ENCODE measurements at regions not wholly inside any gene's neighbourhood (a gene's known extent, or its start where the extent isn't known, plus 50 kb on each side); places are given as distances from the start of the nearest gene placed in this dataset.

GRCh38 chr5:68161156-68161555 is 54.4 kb upstream of the PIK3R1 start:
- Mint-ChIP-seq H3K27me3 (ENCODE audit: low read depth) (peaks cover 5% of the 10 kb centered on the region), H3K36me3 (ENCODE audit: low read depth) (no peaks in the 10 kb centered on the region), H3K9me3 (no peaks in the 10 kb centered on the region), H3K4me3 (no peak overlapping the region), H3K27ac (no peak overlapping the region), H3K4me1 (ENCODE audit: low read depth) (no peaks in the 10 kb centered on the region)
- DNase-seq (ENCODE audit: low spot score), result no peak

DNA sequence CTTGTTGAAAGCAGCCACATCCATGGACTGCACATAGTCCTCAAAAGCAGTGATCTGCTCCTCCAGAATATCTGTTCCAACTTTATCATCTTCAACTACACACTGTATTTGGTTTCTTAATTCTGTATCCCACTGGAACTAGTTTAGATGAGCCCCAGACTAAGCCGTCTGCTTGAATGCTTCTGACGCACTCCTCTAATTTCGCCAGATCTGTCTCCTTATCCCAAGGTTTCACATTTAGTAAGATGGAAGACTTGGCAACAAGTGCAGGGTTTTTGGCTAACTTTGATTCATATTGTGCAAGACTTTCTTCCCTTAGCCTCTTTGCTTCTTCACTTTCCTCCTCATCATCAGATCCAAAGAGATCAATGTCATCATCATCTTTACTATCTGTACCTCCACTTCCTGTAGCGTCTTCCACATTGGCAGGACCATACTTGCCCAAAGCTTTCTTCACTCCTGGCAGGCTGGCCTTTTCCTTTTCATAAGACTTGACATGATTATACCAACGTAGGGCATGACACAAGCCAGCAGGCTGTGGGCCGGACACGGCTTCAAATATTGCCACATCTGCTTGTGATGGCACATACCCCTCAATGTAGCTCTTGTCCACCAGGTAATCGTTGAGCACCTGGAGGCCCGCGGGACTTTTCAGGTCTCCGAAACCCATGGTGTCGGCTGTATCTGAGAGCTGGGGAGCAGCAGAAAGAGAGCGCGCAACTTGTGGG is 56.2 kb upstream of the PIK3R1 start:
- no peaks in the 10 kb centered on the region for H3K4me1 Mint-ChIP-seq (ENCODE audit: low read depth)
- no peak overlapping the region for H3K27ac Mint-ChIP-seq

GRCh38 chr5:68155940-68156339 is 59.6 kb upstream of the PIK3R1 start:
- no peak for DNase-seq (ENCODE audit: low spot score)
- H3K4me3 Mint-ChIP-seq, result no peak overlapping the region
- no peak overlapping the region for H3K27ac Mint-ChIP-seq
- H3K4me1 Mint-ChIP-seq (ENCODE audit: low read depth), result no peaks in the 10 kb centered on the region
- H3K36me3 Mint-ChIP-seq (ENCODE audit: low read depth), result no peaks in the 10 kb centered on the region
- peaks cover under 1% of the 10 kb centered on the region for H3K27me3 Mint-ChIP-seq (ENCODE audit: low read depth)
- no peaks in the 10 kb centered on the region for H3K9me3 Mint-ChIP-seq

More for the DNA sequence above, 56.2 kb upstream of the PIK3R1 start:
- Mint-ChIP-seq H3K9me3 (no peaks in the 10 kb centered on the region), H3K27me3 (ENCODE audit: low read depth) (peaks cover 5% of the 10 kb centered on the region), H3K4me3 (no peak overlapping the region), H3K36me3 (ENCODE audit: low read depth) (no peaks in the 10 kb centered on the region)
- no peak for DNase-seq (ENCODE audit: low spot score)

DNA sequence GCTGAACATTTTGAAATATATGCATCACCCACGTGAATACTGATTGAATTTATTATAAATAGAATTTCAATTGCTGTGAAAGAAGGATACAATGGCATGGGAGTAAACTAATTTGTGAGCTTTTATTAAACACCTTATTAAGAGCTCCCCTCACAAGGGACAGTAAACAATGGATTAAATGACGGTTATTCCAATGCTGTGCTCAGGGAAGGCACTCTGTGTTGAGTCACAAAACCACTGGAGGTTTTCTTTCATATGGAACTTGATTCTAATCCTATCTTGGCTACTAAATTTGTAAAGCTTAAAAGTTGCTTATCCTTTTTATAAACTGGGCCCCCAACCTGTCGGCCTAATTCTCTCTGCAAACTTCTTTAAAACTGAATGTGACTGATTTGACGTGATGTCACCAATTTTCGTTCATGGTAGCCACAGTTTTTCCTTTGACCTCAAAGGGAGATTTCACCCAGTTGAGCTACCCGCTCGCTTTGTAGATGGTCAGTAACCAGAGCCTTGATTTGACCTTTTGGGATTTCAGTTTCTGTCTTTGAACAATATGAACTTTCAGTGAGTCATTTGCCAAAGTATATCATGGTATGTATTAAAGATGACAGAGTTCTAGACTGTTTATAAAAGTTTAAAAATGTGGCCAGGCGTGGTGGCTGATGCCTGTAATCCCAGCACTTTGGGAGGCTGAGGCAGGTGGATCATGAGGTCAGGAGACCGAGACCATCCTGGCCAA is 61.3 kb upstream of the PIK3R1 start:
- H3K27me3 Mint-ChIP-seq (ENCODE audit: low read depth), result no peaks in the 10 kb centered on the region
- no peaks in the 10 kb centered on the region for H3K36me3 Mint-ChIP-seq (ENCODE audit: low read depth)
- no peak for DNase-seq (ENCODE audit: low spot score)
- H3K9me3 Mint-ChIP-seq, result no peaks in the 10 kb centered on the region
- H3K4me3 Mint-ChIP-seq, result no peak overlapping the region
- H3K27ac Mint-ChIP-seq, result no peak overlapping the region
- H3K4me1 Mint-ChIP-seq (ENCODE audit: low read depth), result no peaks in the 10 kb centered on the region

DNA sequence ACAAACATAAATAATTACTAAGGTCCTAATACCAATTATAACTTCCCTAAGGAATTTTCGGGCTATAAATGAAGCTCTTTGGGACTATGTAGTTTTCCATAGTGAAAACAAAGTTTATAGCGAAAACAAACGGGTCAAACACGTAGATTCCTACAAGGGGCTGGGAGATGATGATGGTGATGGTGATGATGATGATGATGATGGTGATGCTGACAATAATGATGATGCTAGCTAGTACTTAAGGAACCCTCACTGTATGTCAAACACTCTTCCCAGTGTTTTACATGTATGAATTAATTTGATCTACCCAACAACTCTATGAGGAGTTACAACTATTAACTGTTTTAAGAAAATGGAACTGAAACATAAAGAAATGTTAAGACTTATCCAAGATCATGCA is 63.7 kb upstream of the PIK3R1 start:
- H3K9me3 Mint-ChIP-seq, result no peaks in the 10 kb centered on the region
- no peak overlapping the region for H3K27ac Mint-ChIP-seq
- no peaks in the 10 kb centered on the region for H3K4me1 Mint-ChIP-seq (ENCODE audit: low read depth)
- no peaks in the 10 kb centered on the region for H3K27me3 Mint-ChIP-seq (ENCODE audit: low read depth)
- no peak for DNase-seq (ENCODE audit: low spot score)
- no peaks in the 10 kb centered on the region for H3K36me3 Mint-ChIP-seq (ENCODE audit: low read depth)
- H3K4me3 Mint-ChIP-seq, result no peak overlapping the region

DNA sequence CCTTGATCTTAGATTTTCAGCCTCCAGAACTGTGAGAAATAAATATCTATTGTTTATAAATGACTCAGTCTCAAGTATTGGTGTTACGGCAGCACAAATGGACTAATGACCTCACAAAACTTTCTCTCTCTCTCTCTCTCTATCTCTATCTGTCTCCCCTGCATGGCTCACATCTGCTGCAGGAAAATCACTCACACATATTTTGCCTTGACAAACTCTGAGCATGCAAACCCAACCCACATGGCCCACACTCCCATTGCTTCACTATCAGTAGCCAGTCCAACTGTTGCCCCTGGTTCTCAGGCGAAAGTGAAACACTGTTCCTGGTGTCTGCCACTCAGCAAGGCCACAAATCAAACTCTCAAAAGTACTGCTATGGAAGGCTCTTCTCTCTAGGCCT is 66.4 kb upstream of the PIK3R1 start:
- no peaks in the 10 kb centered on the region for H3K27me3 Mint-ChIP-seq (ENCODE audit: low read depth)

DNA sequence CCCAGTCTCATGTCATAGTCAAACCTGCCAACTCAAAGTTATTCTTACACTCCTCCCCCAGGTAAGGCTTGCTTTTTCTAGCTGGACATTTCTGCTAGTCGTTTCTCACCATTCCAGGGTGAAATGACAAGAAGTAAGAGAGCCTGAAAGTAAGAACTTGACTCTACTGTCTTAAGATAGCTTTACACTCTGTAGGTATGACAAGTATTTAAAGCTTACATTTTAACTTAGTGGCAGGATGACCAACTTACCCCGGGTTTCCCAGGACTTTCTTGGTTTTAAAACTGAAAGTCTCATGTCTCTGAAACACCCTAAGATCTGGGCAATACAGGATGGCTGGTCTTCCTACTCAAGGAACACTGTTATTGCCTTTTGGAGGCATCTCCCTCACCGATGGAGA is 67.5 kb upstream of the PIK3R1 start:
- no peaks in the 10 kb centered on the region for H3K27me3 Mint-ChIP-seq (ENCODE audit: low read depth)
- H3K36me3 Mint-ChIP-seq (ENCODE audit: low read depth), result no peaks in the 10 kb centered on the region
- no peak overlapping the region for H3K27ac Mint-ChIP-seq
- no peak overlapping the region for H3K4me3 Mint-ChIP-seq
- H3K4me1 Mint-ChIP-seq (ENCODE audit: low read depth), result no peaks in the 10 kb centered on the region
- DNase-seq (ENCODE audit: low spot score), result no peak
- peaks cover 9% of the 10 kb centered on the region for H3K9me3 Mint-ChIP-seq

More for the DNA sequence above, 66.4 kb upstream of the PIK3R1 start:
- no peaks in the 10 kb centered on the region for H3K36me3 Mint-ChIP-seq (ENCODE audit: low read depth)
- no peak overlapping the region for H3K27ac Mint-ChIP-seq
- peaks cover 7% of the 10 kb centered on the region for H3K9me3 Mint-ChIP-seq
- no peaks in the 10 kb centered on the region for H3K4me1 Mint-ChIP-seq (ENCODE audit: low read depth)
- no peak for DNase-seq (ENCODE audit: low spot score)
- H3K4me3 Mint-ChIP-seq, result no peak overlapping the region

GRCh38 chr5:68147659-68148058 is 67.9 kb upstream of the PIK3R1 start:
- Mint-ChIP-seq H3K4me3 (no peak overlapping the region), H3K27ac (no peak overlapping the region), H3K36me3 (ENCODE audit: low read depth) (no peaks in the 10 kb centered on the region), H3K9me3 (peaks cover 14% of the 10 kb centered on the region), H3K4me1 (ENCODE audit: low read depth) (no peaks in the 10 kb centered on the region), H3K27me3 (ENCODE audit: low read depth) (no peaks in the 10 kb centered on the region)
- no peak for DNase-seq (ENCODE audit: low spot score)

- Mint-ChIP-seq H3K36me3 (ENCODE audit: low read depth) (no peaks in the 10 kb centered on the region), H3K27me3 (ENCODE audit: low read depth) (no peaks in the 10 kb centered on the region), H3K27ac (no peak overlapping the region), H3K9me3 (peaks cover 16% of the 10 kb centered on the region), H3K4me1 (ENCODE audit: low read depth) (peaks cover 3% of the 10 kb centered on the region), H3K4me3 (no peak overlapping the region)
- DNase-seq (ENCODE audit: low spot score), result no peak
Observed at GRCh38 chr5:68141494-68141893, 74.1 kb upstream of the PIK3R1 start.

DNA sequence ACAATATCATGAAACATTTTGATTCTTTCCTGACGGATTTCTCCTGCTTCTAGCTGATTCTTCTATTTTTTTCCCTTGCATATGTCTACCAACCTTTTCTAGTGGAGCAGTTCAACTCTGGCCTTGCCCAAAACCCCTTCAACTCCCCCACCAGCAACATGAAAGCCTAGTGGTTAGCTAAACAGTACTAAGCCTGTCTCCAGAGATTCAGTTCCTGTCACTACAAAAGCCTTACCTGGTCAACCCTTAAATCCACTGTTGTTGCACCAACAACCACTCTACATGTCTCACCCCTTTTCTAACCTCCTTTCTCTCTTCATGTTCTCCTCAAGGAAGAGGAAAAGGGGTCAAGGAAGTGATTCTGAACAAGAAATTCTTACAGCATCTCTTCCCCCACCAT is 74.8 kb upstream of the PIK3R1 start:
- Mint-ChIP-seq H3K4me1 (ENCODE audit: low read depth) (peaks cover 3% of the 10 kb centered on the region), H3K36me3 (ENCODE audit: low read depth) (no peaks in the 10 kb centered on the region), H3K27ac (no peak overlapping the region), H3K27me3 (ENCODE audit: low read depth) (no peaks in the 10 kb centered on the region), H3K9me3 (peaks cover 16% of the 10 kb centered on the region), H3K4me3 (no peak overlapping the region)
- DNase-seq (ENCODE audit: low spot score), result no peak

DNA sequence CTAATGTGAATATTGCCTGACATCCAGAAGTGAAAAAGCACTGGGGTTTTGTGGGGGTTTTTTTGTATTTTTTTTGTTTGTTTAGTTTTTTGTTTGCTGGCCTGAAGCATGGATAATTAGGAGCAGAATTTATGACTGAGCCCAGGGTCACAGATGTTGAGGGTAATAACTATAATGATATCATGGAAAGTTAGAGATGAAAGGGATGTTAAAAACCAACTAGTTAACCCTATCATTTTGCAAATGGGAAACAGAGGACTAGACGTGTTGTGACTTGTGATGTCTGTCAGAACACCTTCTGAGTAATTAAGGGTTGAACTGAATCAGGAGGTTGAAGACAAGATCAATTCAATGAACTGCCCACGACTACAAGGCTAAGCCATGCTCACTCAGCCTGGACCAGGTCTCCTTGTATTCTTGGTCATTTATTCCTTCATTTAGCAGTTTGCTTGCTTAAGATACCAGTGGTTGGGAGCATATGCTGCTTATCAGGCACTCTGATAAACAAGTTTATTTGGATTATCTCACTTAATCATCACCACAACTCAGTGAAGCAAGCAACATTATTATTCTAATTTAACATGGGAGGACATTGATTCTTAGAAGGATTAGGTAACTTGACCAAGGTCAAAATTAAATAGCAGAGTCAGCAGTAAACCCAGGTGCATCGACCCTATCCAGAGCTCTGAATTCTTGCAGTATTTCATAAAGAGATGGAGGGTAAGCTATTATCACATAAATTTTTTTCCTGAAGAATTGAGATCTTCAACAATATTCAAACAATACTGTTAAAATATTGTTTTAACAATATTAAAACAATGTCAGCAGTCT is 75.7 kb upstream of the PIK3R1 start:
- peaks cover 15% of the 10 kb centered on the region for H3K9me3 Mint-ChIP-seq
- H3K27me3 Mint-ChIP-seq (ENCODE audit: low read depth), result peaks cover 5% of the 10 kb centered on the region
- no peaks in the 10 kb centered on the region for H3K36me3 Mint-ChIP-seq (ENCODE audit: low read depth)
- H3K27ac Mint-ChIP-seq, result no peak overlapping the region
- no peak overlapping the region for H3K4me3 Mint-ChIP-seq
- no peak for DNase-seq (ENCODE audit: low spot score)
- peaks cover 3% of the 10 kb centered on the region for H3K4me1 Mint-ChIP-seq (ENCODE audit: low read depth)

- H3K27ac Mint-ChIP-seq, result no peak overlapping the region
- no peaks in the 10 kb centered on the region for H3K36me3 Mint-ChIP-seq (ENCODE audit: low read depth)
- peaks cover 5% of the 10 kb centered on the region for H3K27me3 Mint-ChIP-seq (ENCODE audit: low read depth)
- H3K9me3 Mint-ChIP-seq, result peaks cover 2% of the 10 kb centered on the region
- peaks cover 3% of the 10 kb centered on the region for H3K4me1 Mint-ChIP-seq (ENCODE audit: low read depth)
- no peak overlapping the region for H3K4me3 Mint-ChIP-seq
- no peak for DNase-seq (ENCODE audit: low spot score)
Observed at GRCh38 chr5:68137511-68138140, 77.9 kb upstream of the PIK3R1 start.

DNA sequence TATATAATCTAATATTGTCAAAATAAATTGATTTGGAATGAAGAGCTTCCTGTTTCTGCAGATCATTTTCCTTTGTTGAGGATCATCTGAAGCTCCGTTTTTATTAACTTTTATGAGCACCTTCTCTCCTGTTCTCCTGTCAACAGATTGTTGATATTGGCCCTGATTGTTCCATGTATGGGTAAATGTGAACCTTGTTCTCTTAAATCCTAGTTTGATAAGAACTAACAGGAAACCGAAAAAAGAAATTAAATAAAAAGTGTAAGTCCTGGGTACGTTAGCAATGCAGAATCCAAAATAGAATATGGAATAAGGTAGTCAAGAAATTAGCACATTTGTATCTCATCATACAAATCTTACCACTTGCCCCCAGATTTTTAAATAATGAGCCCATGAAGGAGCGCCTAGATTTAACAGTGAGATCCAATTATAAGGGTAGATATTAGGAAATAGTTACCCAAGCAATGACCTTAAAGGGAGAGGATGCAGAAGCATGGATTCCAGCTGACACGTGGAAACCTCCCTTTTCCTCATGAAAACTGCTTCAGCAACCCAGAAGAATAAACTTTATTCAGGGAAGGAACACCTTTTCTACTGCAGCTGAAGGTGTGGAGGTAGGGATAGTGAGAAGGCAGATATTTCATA is 80.8 kb upstream of the PIK3R1 start:
- no peaks in the 10 kb centered on the region for H3K9me3 Mint-ChIP-seq
- H3K36me3 Mint-ChIP-seq (ENCODE audit: low read depth), result no peaks in the 10 kb centered on the region
- H3K4me1 Mint-ChIP-seq (ENCODE audit: low read depth), result no peaks in the 10 kb centered on the region
- H3K27me3 Mint-ChIP-seq (ENCODE audit: low read depth), result peaks cover 5% of the 10 kb centered on the region
- H3K27ac Mint-ChIP-seq, result no peak overlapping the region
- H3K4me3 Mint-ChIP-seq, result no peak overlapping the region
- DNase-seq (ENCODE audit: low spot score), result no peak

Data from T-helper 2 cell treated with Interferon-gamma antibody and Interleukin-4, amounts not matched to agents 5 μg/mL and 100 μg/mL, for 36 hours (primary cell).